Astrocyte (in vitro differentiated cells and primary cell): ENCODE measurements at regions not wholly inside any gene's neighbourhood (a gene's known extent, or its start where the extent isn't known, plus 50 kb on each side); places are given as distances from the start of the nearest gene placed in this dataset.

ENCODE experiments used
- CTCF ChIP-seq: IDR thresholded peaks from 2 replicates; pipeline ENCODE4 v1.5.1; 2011; ENCODE audit warnings: low read depth, mild to moderate bottlenecking, inconsistent platforms, low read length, moderate library complexity; ENCODE audit not compliant: insufficient read depth
- EZH2 ChIP-seq: IDR thresholded peaks from 2 replicates; pipeline ENCODE4 v1.6.1; 2012; ENCODE audit warnings: mild to moderate bottlenecking, low read length, inconsistent platforms; ENCODE audit not compliant: insufficient read depth

- peak; percentile 85 for TF ChIP-seq CTCF
- TF ChIP-seq EZH2 = no peak
These were observed 379.6 kb downstream of the LRIG3 start for GRCh38 chr12:58540480-58541299.
